HG03575 (cell line): ENCODE measurements at regions not wholly inside any gene's neighbourhood (a gene's known extent, or its start where the extent isn't known, plus 50 kb on each side); places are given as distances from the start of the nearest gene placed in this dataset.
"Not testable (repeated sequence)": the region's sequence is repeated elsewhere in the genome, so short reads cannot be mapped to it uniquely, and the experiment has no call there.

ENCODE experiments used
- ATAC-seq: cut with Tn5 transposase; IDR thresholded peaks from one replicate; pipeline ENCODE4 v1.9.1; 2021; ENCODE audit not compliant: unreplicated experiment, insufficient number of reproducible peaks, low FRiP score; ENCODE audit errors: extremely low read depth

DNA sequence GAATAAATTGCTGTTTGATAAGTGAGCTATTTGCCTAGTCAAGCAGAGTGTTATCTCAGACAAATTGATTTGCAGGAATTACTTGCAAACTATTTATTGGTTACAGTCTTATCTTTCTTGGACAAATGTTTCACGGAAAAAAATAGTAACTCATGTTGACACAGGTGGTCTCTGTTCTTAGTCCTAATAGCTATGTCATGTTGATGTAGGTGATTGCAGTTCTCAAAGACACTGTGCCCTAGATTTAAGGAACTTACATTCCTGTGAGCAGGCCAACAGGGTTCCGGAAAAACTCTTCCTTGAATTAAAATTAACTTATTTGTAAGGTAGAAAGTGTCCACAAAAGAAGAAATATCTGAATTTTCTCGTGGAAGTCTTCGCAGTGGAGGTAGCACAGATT is 109.6 kb upstream of the SLCO6A1 start:
- ATAC-seq, result no peak

DNA sequence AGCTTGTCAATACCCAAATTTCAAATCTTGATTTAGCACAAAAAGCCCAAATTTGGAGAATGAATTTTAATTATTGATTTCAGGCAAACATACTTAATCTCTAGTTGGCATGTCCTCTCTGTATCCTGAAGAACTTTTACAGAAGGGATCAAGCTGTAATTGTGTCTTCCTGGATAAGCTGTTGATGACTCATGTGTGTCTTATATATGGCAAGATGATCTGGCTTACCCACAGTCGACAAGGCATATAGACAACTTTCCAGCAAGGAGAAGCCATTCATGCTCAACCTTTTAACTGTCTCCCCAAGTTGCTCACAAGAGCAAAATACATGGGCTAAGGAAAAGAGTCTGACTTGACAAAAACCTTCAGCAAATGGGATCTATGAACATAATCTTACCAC is 112.5 kb upstream of the SLCO6A1 start:
- ATAC-seq, result no peak

DNA sequence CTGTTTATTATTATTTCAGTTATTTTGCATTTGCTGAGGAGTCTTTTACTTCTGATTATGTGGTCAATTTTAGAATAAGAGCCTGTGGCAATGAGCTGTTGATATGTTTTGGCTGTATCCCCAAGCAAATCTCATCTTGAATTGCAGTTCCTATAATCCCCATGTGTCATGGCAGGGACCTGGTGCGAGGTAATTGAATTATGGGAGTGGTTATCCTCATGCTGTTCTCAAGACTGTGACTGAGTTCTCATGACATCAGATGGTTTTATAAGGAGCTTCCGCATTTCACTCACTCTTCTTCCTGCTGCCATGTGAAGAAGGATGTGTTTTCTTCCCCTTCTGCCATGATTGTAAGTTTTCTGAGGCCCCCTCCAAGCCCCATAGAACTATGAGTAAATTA is 114.9 kb upstream of the SLCO6A1 start:
- ATAC-seq, result no peak

DNA sequence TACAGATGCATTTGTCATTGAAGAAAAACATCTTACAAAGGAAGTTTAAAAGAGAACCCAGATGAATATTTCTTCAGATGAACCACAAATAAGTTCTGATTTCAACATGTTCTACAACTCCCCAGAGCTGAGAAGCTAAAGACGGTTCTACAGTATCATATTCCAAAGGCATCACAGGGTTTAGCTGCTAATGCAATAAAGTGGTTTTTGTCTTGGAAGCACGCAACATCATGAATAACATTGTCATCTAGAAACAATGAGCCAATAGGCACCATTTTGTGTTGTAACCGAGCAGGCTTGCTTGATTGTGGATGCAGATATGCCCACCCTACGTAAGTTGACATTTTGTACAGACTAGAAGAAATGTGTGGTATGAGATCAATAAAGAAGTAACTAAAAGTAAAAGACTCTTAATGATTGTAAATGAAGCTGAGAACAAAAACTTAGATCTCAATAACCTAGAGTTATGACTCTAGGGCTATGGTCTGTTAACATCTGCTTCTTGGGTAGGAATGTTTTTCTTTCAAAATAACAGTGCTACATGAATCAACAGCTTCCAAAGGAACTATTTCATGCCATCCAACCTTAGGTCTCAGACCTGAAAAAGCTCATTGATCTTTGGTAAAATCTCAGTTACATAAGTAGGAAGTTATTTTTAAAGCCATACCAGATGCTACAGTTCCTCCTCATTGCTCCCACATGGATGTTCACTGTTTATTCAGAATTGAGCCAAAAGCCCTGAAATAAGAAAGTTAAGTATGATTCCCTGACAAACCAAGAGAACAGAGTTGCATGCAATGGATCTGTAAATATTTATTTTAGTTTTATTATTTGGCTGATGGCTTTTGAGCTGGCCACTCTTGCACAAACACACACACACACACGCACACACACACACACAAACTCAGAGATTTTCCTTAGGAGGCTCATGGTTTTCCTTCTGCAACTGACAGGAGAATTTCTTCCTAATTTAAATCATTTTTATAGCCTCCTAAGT is 118.7 kb upstream of the SLCO6A1 start:
- no peak for ATAC-seq

DNA sequence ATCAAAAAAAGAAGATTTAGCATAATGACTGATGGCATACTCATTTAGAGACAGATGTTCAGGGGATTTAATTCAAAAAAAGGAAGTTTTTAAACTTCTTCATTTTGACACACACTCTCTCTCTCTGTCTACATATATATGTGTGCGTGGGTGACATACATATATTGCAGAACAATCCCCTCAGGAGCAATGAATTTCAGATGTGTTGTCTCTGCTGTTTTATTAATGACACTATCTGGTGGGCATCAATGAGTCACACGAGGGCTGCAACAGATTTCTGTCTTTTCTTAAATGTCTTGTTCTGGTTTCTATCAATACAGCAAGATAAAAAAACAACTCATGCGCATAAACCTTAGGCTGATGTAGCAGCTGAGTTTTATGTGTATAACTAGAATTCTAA is 123.5 kb upstream of the SLCO6A1 start:
- no peak for ATAC-seq

DNA sequence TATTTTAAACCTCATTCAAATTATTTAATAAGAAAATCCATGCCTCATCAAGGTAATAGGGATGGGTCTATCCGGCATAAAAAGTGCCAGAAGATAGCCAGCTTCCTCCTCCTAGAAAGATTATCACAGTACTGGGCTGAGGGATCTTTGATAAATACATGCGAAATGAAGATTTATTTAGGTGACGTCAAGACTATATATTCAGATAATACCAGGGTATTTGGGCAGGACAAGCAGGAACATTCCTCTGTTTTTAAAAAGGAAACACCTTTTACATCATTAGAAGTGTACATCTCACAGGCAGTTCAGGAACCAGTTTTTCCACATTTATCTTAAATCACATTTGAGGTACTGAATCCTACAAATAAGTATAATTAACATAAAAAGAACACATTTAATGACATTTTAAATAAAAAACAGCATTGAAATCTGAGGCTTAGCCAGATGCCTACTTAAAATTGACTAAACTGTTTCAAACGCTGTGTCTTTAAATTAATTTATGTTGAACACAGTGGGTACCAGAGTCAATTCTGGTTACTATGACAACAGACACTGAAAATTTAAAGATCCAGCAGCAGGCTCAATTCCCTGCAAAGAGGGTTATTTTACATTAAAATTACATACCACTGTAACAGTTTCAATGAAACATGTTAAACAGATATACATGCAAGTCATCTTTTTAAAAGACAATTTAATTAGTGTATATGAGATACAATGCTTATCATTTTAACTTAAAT is 124.7 kb upstream of the SLCO6A1 start:
- no peak for ATAC-seq

DNA sequence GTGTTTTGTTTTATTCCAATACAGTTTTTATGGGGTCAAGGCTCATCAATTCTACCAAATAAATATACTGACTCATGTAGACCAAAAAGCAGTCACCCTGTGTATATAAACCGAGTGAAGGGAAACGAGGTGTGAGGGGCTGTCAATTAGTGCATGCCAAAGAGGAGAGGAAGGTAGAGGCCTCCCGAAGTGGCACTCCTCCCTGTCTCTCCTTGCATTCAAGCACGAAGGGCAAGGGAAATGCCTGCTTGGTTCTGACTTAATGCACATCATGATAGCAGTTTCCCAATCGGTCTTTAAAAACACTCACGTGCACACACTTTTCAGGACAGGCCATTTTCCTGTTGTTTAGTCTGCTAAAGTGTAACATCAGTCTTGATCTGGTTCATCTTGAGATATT is 125.6 kb upstream of the SLCO6A1 start:
- ATAC-seq, result no peak

DNA sequence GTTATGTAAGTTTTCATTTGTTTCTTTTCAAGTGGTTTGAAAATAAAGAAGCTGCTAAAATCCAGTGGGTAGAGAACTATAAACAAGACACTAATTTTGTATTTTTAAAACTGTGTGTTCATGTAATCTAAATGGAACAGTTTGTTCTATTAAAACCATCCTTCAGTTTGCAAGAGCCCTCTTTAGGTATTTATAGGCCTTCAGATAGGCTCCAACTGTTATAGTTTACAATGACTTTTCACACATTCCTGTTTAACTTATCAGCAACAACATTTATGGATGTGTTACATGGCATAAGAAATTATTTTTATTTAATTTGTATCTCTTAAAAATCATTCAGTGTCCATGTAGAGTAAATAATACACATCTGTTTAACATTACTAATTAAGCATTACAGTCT is 126.7 kb upstream of the SLCO6A1 start:
- ATAC-seq, result no peak

DNA sequence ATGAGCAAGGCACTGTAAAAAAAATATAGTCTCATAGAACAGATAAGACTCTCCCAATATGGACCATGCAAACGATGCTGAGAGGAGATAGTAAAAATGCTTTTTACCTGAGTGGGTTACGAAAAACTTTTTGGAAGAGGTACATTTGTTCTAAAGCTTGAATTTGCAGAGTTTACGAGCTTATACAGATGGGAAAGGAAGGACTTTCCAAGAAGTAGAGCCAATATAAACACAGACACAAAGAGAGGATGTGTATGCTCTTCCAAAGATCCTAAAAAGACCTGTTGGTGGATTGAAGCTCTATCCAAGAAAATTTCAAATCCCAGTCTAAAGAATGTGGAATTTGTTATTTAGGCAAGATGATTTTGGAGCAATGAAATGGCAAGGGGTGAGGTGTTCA is 127.1 kb upstream of the SLCO6A1 start:
- ATAC-seq, result no peak

DNA sequence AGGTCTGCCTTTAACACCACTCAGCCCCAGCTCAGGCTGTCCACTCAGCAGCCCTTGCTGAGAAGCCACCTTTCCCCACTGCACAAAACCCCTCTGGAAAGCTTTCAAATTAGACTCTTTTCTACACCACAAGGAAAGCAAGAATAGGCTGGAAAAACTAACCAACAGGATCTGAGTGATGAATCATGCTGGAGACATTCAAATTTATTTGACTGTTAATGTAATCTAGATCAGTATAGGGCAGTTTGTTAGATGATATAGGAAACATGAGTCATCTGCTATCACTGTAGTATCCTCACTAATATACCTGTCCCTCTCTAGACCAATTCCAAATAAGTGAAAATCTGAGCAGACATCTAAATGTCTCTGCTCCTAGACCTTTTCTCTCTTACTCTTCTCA is 127.8 kb upstream of the PAM start:
- no peak for ATAC-seq

DNA sequence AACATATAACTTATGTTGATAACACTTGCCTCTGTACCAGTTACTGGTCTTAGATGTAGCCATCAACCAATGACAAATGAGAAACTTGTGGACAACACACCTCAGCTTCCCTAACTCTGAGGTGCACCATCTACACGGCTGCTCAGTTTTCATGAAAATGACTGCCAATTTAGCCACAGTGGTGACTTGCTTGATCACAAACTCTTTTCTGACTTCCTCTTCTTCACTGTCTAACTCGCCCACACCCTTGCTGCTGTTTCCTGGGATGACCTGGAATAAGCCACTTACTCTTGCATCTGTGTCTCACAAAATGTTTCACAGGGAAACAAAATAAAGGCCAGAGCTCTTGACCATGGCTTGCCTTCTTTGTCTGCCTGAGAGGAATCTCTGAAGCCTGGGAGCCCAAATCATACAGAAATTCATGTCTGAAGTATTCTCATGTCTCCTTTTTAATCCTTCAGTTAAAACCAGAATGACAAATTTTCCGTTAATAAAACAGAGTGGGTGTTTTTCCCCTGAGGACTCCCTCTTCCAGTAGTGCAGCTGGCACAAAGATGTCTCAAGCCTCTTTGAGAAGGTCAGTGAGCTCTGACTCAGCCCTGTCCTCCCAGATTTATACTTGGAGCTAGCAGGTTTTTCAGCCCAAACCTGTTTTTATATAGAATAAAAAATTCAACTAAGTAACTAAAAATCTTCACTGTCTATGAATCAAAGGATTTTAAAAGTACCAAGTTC is 126.5 kb upstream of the PAM start:
- no peak for ATAC-seq

DNA sequence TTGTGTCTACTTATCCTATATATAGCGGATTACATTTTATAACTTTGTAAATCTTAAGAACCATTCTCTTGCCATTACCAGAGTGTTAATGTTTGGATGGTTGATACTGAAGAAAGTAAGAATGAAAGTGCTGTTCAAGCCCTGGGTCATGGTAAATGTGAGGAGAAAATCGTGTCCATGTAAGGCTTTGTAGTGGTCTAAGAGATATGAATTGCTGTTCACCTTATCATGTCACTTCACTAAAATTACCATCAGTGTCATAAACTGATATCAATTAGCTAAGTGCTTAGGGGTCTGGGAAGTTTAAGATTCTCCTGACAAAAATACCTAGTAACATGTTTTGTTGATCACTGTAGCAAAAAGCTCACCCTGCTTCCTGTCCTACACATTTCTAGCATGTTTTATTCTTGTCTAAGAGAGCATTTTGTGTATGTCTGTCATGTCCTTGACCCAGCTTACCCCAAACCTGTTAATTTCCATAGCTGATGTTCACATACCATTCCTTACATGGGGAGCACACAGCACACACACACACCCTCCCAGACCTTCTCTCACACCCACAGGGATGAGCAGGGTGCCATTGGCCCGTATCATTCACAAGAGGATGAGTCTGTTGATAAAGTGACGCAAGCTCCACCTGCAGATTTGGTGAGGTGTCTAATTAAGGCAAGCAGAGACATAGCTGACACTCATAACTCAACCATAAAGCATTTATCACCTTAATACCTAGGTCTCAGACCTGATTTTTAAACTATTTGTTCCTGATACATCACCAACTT is 125.1 kb upstream of the PAM start:
- no peak for ATAC-seq

DNA sequence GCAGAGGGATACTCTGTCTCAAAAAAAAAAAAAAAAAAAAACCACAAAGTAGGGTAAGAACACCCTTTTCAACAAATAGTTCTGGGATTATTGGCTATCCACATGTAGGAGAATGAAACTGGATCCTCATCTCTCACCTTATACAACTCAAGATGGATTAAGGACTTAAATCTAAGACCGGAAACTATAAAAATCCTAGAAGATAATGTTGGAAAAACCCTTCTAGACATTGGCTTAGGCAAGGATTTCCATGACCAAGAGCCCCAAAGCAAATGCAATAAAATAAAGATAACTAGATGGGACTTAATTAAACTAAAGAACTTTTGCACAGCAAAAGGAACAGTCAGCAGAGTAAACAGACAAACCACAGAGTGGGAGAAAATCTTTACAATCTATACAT is 119.7 kb upstream of the PAM start:
- ATAC-seq, result not testable (repeated sequence)

DNA sequence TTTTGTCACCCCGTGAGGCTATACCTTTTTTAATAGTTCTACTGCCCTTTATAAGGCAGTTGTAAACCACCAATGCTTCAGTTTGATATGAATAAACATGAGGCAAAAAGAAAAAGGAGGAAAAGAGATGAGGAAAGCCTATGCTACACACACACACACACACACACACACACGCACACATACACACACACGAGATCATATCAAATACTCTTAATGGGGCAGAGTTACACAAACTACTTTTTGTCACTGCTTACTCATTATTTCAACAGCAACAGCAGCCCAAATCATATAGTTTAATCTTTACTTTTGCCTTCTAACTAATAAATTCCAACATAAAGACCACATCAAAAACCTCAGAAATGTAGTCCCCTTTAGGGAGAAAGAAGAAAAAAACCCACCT is 116.8 kb upstream of the PAM start:
- no peak for ATAC-seq

DNA sequence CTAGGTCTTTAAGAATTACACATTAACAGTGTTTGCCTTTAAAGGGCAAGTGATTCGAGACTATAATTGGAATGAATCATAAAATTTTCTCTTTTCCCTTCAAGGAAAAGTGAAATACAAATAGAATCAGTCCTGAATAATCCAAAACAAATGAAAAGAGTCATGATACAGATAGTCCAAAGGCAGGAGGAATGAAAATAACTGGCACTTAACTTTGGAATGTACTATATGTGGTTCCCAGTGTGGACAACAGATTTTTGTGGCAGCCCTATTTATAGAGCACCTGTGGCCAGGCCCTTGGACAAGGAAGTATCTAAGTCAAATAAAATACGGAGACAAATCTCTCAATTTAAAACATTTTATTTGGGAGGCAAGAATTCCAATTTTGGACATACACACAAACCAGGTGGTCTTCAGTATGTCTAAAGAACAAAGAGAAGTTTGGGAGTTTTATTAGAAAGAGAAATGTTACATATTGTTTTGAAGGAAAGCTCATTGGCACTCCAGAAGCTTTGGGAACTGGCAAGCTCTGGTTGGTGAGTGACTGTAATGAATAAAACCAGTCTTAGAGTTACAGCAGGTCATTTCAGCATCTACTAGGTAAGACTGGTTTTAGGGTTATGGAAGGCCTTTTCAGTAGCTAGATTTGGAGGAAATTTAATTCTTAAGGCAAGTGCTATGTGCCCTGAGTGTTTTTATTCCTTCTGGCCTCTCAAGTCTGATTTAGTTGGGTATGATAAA is 116.0 kb upstream of the PAM start:
- no peak for ATAC-seq

DNA sequence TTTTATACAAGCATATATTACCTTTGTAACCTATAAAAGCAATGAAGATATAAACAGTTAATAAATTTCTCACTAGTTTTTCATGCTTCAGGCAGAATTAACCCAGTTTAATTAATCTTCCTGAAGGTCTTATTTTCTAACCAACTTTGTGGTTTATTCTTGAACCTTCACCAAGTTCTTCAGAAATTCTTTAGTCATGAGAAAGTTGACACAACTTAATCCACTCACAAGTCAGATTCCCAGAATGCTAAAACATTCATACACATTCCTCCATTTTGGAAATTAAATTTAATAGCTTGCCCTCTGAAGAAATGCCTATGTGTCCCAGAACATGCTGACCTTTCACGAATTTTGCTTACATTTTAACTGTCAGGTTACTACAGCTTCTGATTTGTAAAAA is 105.4 kb upstream of the PAM start:
- ATAC-seq, result no peak

DNA sequence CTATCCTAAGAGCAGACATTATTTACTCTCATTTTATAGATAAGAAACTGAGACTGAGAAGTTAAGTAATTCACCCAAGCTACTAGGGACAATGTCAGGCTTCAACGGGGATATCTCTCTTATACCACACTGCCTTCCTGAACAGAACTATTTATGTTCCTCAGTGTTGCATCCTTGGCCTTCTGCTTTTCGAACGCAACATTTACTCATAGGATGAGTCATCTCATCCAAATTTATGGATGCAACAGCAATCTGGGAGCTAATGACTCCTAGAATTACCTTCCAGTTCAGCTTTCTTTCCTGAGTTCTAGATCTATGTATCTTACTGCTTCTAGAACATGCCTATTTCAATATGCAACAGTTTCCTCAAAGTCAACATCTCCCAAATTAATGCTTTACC is 103.6 kb upstream of the PAM start:
- no peak for ATAC-seq

DNA sequence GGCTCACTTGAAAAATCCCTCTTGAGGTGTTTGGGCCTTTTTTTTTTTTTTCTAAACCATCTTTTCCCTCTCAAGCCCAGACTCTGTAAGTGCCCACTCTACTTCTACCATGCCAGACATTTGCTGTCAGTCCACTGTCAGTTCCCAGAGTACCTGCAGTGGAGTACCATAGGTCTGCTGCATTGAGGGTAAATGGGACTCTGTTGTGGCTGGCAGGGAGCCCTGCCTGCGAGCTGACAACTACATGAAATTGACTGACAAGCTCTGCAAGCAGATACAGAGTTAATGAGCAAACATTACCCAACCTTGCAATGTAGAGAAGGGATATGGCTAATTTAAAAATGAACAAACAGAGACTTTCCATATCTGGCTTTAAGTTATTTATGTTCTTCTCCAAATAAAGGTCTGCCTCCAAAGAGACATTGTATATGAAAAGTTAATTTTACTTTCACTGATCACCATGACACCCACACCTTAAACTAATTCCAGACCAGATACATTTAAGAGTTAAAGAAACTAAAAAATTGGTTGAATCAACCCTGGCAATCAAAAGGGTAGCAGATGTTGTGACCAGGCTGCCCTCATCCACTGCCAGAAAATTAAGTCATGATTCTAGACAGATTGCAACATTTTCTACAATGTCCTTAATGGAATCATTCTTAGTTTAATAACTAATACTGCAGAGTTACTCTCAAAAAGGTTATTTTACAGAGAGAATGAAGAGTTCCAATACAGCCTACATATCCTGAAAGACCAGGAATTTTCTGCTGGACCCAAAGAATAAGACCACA is 100.4 kb upstream of the PAM start:
- ATAC-seq, result no peak
